Upper lobe of left lung (tissue), 6 donors: ENCODE measurements at regions not wholly inside any gene's neighbourhood (a gene's known extent, or its start where the extent isn't known, plus 50 kb on each side); places are given as distances from the start of the nearest gene placed in this dataset.

Experiments used
- ATAC-seq, 2 donors: fragments of 200-7000 bp; cut with Tn5 transposase; one replicate each; pipeline ENCODE4 v1.9.1; 2022; ENCODE audit warnings: mild to moderate bottlenecking in 2 of 2, moderate library complexity in 2 of 2; ENCODE audit not compliant: low FRiP score in 2 of 2
- DNase-seq, 2 donors: peaks; one replicate each; pipeline ENCODE4 v3.0.0-alpha.2; 2019 to 2020
- H3K27ac ChIP-seq, 4 donors: fragments of 200-600 bp; sonication (generic); one replicate each; pipeline ENCODE4 v1.5.1; 2016 to 2019
- H3K27me3 ChIP-seq, 4 donors: fragments of 200-600 bp; sonication (generic); one replicate each; pipeline ENCODE4 v1.5.1; 2017 to 2019
- H3K36me3 ChIP-seq, 4 donors: fragments of 200-600 bp; sonication (generic); one replicate each; pipeline ENCODE4 v1.5.1; 2016 to 2019
- H3K4me1 ChIP-seq, 4 donors: fragments of 200-600 bp; sonication (generic); one replicate each; pipeline ENCODE4 v1.5.1; 2018 to 2019
- H3K4me3 ChIP-seq, 4 donors: fragments of 200-600 bp; sonication (generic); one replicate each; pipeline ENCODE4 v1.5.1; 2017 to 2019; ENCODE audit warnings: mild to moderate bottlenecking in 2 of 4, moderate library complexity in 1 of 4
- H3K9me3 ChIP-seq, 4 donors: fragments of 200-600 bp; sonication (generic); one replicate each; pipeline ENCODE4 v1.5.1; 2018 to 2019
- CTCF ChIP-seq, 6 experiments: fragments of 450-650 bp in 4 of 6; fragments of 200-600 bp in 2 of 6; sonication (generic) in 2 of 6; IDR thresholded peaks; one replicate each; pipeline ENCODE4 v1.5.1; 2016 to 2019; ENCODE audit warnings: antibody characterized with exemption in 6 of 6
- EP300 ChIP-seq, 4 donors: sonication (generic); formaldehyde crosslinking; IDR thresholded peaks; one replicate each; pipeline ENCODE4 v1.5.1; 2017; ENCODE audit warnings: antibody characterized with exemption in 4 of 4, control low read depth in 2 of 4
- POLR2A ChIP-seq, 4 donors: fragments of 450-650 bp; IDR thresholded peaks; one replicate each; pipeline ENCODE4 v1.5.1; 2016 to 2017; ENCODE audit warnings: antibody characterized with exemption in 4 of 4, mild to moderate bottlenecking in 2 of 4
- POLR2AphosphoS5 ChIP-seq, 2 donors: sonication (generic); formaldehyde crosslinking; IDR thresholded peaks; one replicate each; pipeline ENCODE4 v1.5.1; 2017; ENCODE audit warnings: antibody characterized with exemption in 2 of 2
- WGBS, 2 donors: methylation state at CpG; one replicate each; pipeline ENCODE4 v1.1.5; 2017 to 2018; 5-methylcytosine and 5-hydroxymethylcytosine counted together
- donor health status: DM: no; HTN: no; CAD: no; lungs with moderate emphysema.
- donor health status: DM: no; HTN: yes; CAD: no; lungs with severe emphysema.

GRCh38 chr19:20259615-20260014, 92.6 kb downstream of the ZNF486 start:
- ATAC-seq = no peak
- no peaks in the 10 kb centered on the region for H3K36me3 ChIP-seq
- no peaks in the 10 kb centered on the region for H3K27me3 ChIP-seq
- 68 to 73% methylated on average over 1 of the region's 1 CpG for WGBS, 2 donors
- H3K4me1 ChIP-seq = no peaks in the 10 kb centered on the region
- H3K27ac ChIP-seq = no peak overlapping the region
- DNase-seq = no peak
- no peak overlapping the region for H3K4me3 ChIP-seq
- H3K9me3 ChIP-seq = no peaks in the 10 kb centered on the region
- TF ChIP-seq POLR2AphosphoS5 (IDR thresholded peaks at IDR 0.05) (no peak), POLR2A (IDR thresholded peaks at IDR 0.05) (no peak), EP300 (IDR thresholded peaks at IDR 0.05) (no peak), CTCF (IDR thresholded peaks at IDR 0.05) (no peak)

GRCh38 chr19:20256606-20257005, 89.6 kb downstream of the ZNF486 start:
- DNase-seq = no peak
- Histone ChIP-seq H3K4me1 (no peaks in the 10 kb centered on the region), H3K27me3 (no peaks in the 10 kb centered on the region), H3K36me3 (no peaks in the 10 kb centered on the region), H3K9me3 (no peaks in the 10 kb centered on the region), H3K27ac (no peak overlapping the region), H3K4me3 (no peak overlapping the region)
- TF ChIP-seq POLR2A (IDR thresholded peaks at IDR 0.05) = no peak
- TF ChIP-seq EP300 (IDR thresholded peaks at IDR 0.05) = no peak
- no peak for TF ChIP-seq POLR2AphosphoS5 (IDR thresholded peaks at IDR 0.05)
- TF ChIP-seq CTCF (IDR thresholded peaks at IDR 0.05) = no peak
- ATAC-seq = no peak
- 98 to 100% methylated on average over 2 of the region's 2 CpGs for WGBS, 2 donors

GRCh38 chr19:20254121-20254520, 87.1 kb downstream of the ZNF486 start:
- no peaks in the 10 kb centered on the region for H3K27me3 ChIP-seq
- no peaks in the 10 kb centered on the region for H3K36me3 ChIP-seq

GRCh38 chr19:20252613-20253012, 85.6 kb downstream of the ZNF486 start:
- Histone ChIP-seq H3K4me1 (no peaks in the 10 kb centered on the region), H3K36me3 (no peaks in the 10 kb centered on the region), H3K27ac (no peak overlapping the region), H3K4me3 (no peak overlapping the region), H3K9me3 (no peaks in the 10 kb centered on the region), H3K27me3 (no peaks in the 10 kb centered on the region)
- ATAC-seq (no peak), DNase-seq (no peak)
- TF ChIP-seq EP300 (IDR thresholded peaks at IDR 0.05) = no peak
- no peak for TF ChIP-seq POLR2AphosphoS5 (IDR thresholded peaks at IDR 0.05)
- no peak for TF ChIP-seq POLR2A (IDR thresholded peaks at IDR 0.05)

More at GRCh38 chr19:20254121-20254520, 87.1 kb downstream of the ZNF486 start:
- Histone ChIP-seq H3K4me3 (no peak overlapping the region), H3K27ac (no peak overlapping the region), H3K4me1 (no peaks in the 10 kb centered on the region), H3K9me3 (no peaks in the 10 kb centered on the region)
- WGBS, 2 donors = 88 to 93% methylated on average over 5 of the region's 5 CpGs
- ATAC-seq (no peak), DNase-seq (no peak)
- no peak for TF ChIP-seq POLR2AphosphoS5 (IDR thresholded peaks at IDR 0.05)
- TF ChIP-seq POLR2A (IDR thresholded peaks at IDR 0.05) = no peak
- no peak for TF ChIP-seq CTCF (IDR thresholded peaks at IDR 0.05)
- no peak for TF ChIP-seq EP300 (IDR thresholded peaks at IDR 0.05)

GRCh38 chr19:20250627-20251026, 83.6 kb downstream of the ZNF486 start:
- Histone ChIP-seq H3K4me3 (no peak overlapping the region), H3K27ac (no peak overlapping the region), H3K9me3 (no peaks in the 10 kb centered on the region), H3K4me1 (peaks cover 0 to 8% (median 3%) of the 10 kb centered on the region in 4 donors), H3K27me3 (no peaks in the 10 kb centered on the region), H3K36me3 (no peaks in the 10 kb centered on the region)
- ATAC-seq = no peak
- TF ChIP-seq POLR2AphosphoS5 (IDR thresholded peaks at IDR 0.05) (no peak), CTCF (IDR thresholded peaks at IDR 0.05) (no peak), EP300 (IDR thresholded peaks at IDR 0.05) (no peak), POLR2A (IDR thresholded peaks at IDR 0.05) (no peak)
- DNase-seq = no peak
- WGBS, 2 donors = 85 to 92% methylated on average over 6 of the region's 6 CpGs
